SK-N-MC (cell line): ENCODE measurements at regions not wholly inside any gene's neighbourhood (a gene's known extent, or its start where the extent isn't known, plus 50 kb on each side); places are given as distances from the start of the nearest gene placed in this dataset.
"Not testable (repeated sequence)": the region's sequence is repeated elsewhere in the genome, so short reads cannot be mapped to it uniquely, and the experiment has no call there.

Experiments
- EZH2 ChIP-seq: fragments of 200-600 bp; sonication (generic); IDR thresholded peaks from one replicate; pipeline ENCODE4 v1.6.1; 2017; ENCODE audit warnings: antibody characterized with exemption
- POLR2AphosphoS5 ChIP-seq: IDR thresholded peaks from 2 replicates; pipeline ENCODE4 v1.6.1; 2012; ENCODE audit warnings: mild to moderate bottlenecking, low read depth, low read length, borderline replicate concordance

- not testable (repeated sequence) for TF ChIP-seq EZH2, POLR2AphosphoS5
Measured at GRCh38 chr11:38341612-38342011, 1743.6 kb upstream of the RAG2 start.
